Ovary (tissue), 3 donors: ENCODE measurements at regions not wholly inside any gene's neighbourhood (a gene's known extent, or its start where the extent isn't known, plus 50 kb on each side); places are given as distances from the start of the nearest gene placed in this dataset.

ENCODE experiments used
- CTCF ChIP-seq, 3 donors: fragments of 450-650 bp in 2 of 3; fragments of 200-600 bp in 1 of 3; IDR thresholded peaks; one replicate each; pipeline versions ENCODE4 v1.5.1 to v1.8.0; 2016 to 2022; ENCODE audit warnings: antibody characterized with exemption in 3 of 3, mild to moderate bottlenecking in 1 of 3
- EP300 ChIP-seq: sonication (generic); formaldehyde crosslinking; IDR thresholded peaks from one replicate; pipeline ENCODE4 v1.6.1; 2017; ENCODE audit warnings: antibody characterized with exemption
- POLR2A ChIP-seq: fragments of 450-650 bp; IDR thresholded peaks from one replicate; pipeline ENCODE4 v1.6.1; 2017; ENCODE audit warnings: antibody characterized with exemption, mild to moderate bottlenecking, moderate library complexity
- donor health status: DM: no; HTN: no; CAD: no.

GRCh38 chr17:12588531-12588930, 77.2 kb upstream of the MYOCD start:
- no peak for TF ChIP-seq CTCF (IDR thresholded peaks at IDR 0.05)
- TF ChIP-seq EP300, result no peak
- no peak for TF ChIP-seq POLR2A
